HG02840 (cell line): ENCODE measurements at regions not wholly inside any gene's neighbourhood (a gene's known extent, or its start where the extent isn't known, plus 50 kb on each side); places are given as distances from the start of the nearest gene placed in this dataset.

Experiments used
- ATAC-seq: cut with Tn5 transposase; IDR thresholded peaks from one replicate; pipeline ENCODE4 v1.9.1; 2021; ENCODE audit warnings: mild to moderate bottlenecking, moderate library complexity, moderate number of reproducible peaks; ENCODE audit not compliant: unreplicated experiment, low FRiP score

GRCh38 chr6:152904678-152905077, 78.2 kb downstream of the FBXO5 start:
- no peak for ATAC-seq

- no peak for ATAC-seq
Observed at GRCh38 chr6:152905551-152906299, 77.1 kb downstream of the FBXO5 start.

- no peak for ATAC-seq
Observed at GRCh38 chr6:152909241-152909640, 73.6 kb downstream of the FBXO5 start.

GRCh38 chr6:152916035-152916434, 66.8 kb downstream of the FBXO5 start:
- no peak for ATAC-seq

- ATAC-seq, result no peak
Observed at GRCh38 chr6:152918991-152919390, 63.9 kb downstream of the FBXO5 start.

- no peak for ATAC-seq
Observed at GRCh38 chr6:152920016-152920415, 62.8 kb downstream of the FBXO5 start.
